ENCODE measurements at regions not wholly inside any gene's neighbourhood (a gene's known extent, or its start where the extent isn't known, plus 50 kb on each side); places are given as distances from the start of the nearest gene placed in this dataset.
"Not testable (repeated sequence)": the region's sequence is repeated elsewhere in the genome, so short reads cannot be mapped to it uniquely, and the experiment has no call there.

- peak in 1 of 3 donors; percentile 7 for DNase-seq (ENCODE audit: low read depth in 2 of 3, low spot score in 2 of 3)
Measured at GRCh38 chr10:8332730-8333111, 278.2 kb downstream of the GATA3 start.

- no peak for DNase-seq (ENCODE audit: low read depth in 2 of 3, low spot score in 2 of 3)
Measured at GRCh38 chr10:8334631-8335030, 280.1 kb downstream of the GATA3 start.

GRCh38 chr10:8336629-8337331, 282.3 kb downstream of the GATA3 start:
- no peak for DNase-seq (ENCODE audit: low read depth in 2 of 3, low spot score in 2 of 3)

GRCh38 chr10:8337332-8337651, 282.8 kb downstream of the GATA3 start:
- DNase-seq (ENCODE audit: low read depth in 2 of 3, low spot score in 2 of 3): no peak

GRCh38 chr10:8338177-8338766, 283.8 kb downstream of the GATA3 start:
- DNase-seq (ENCODE audit: low read depth in 2 of 3, low spot score in 2 of 3): no peak

GRCh38 chr10:8344756-8345155, 290.3 kb downstream of the GATA3 start:
- DNase-seq (ENCODE audit: low read depth in 2 of 3, low spot score in 2 of 3): no peak

GRCh38 chr10:8346861-8347260, 292.4 kb downstream of the GATA3 start:
- no peak for DNase-seq (ENCODE audit: low read depth in 2 of 3, low spot score in 2 of 3)

GRCh38 chr10:8347614-8348013, 293.1 kb downstream of the GATA3 start:
- DNase-seq (ENCODE audit: low read depth in 2 of 3, low spot score in 2 of 3): not testable (repeated sequence)

GRCh38 chr10:8349610-8350249, 295.2 kb downstream of the GATA3 start:
- no peak for DNase-seq (ENCODE audit: low read depth in 2 of 3, low spot score in 2 of 3)

GRCh38 chr10:8350250-8350967, 295.9 kb downstream of the GATA3 start:
- DNase-seq (ENCODE audit: low read depth in 2 of 3, low spot score in 2 of 3): no peak

- no peak for DNase-seq (ENCODE audit: low read depth in 2 of 3, low spot score in 2 of 3)
Measured at GRCh38 chr10:8352171-8353075, 297.9 kb downstream of the GATA3 start.

GRCh38 chr10:8356283-8356682, 301.8 kb downstream of the GATA3 start:
- no peak for DNase-seq (ENCODE audit: low read depth in 2 of 3, low spot score in 2 of 3)

- no peak for DNase-seq (ENCODE audit: low read depth in 2 of 3, low spot score in 2 of 3)
Measured at GRCh38 chr10:8359467-8359866, 305.0 kb downstream of the GATA3 start.

GRCh38 chr10:8360365-8360764, 305.9 kb downstream of the GATA3 start:
- DNase-seq (ENCODE audit: low read depth in 2 of 3, low spot score in 2 of 3): no peak

- no peak for DNase-seq (ENCODE audit: low read depth in 2 of 3, low spot score in 2 of 3)
Measured at GRCh38 chr10:8360814-8361509, 306.5 kb downstream of the GATA3 start.

- DNase-seq (ENCODE audit: low read depth in 2 of 3, low spot score in 2 of 3): no peak
Measured at GRCh38 chr10:8361510-8361844, 307.0 kb downstream of the GATA3 start.

GRCh38 chr10:8365935-8366911, 311.7 kb downstream of the GATA3 start:
- peak; percentile 22 to 36 (median 24) for DNase-seq (ENCODE audit: low read depth in 2 of 3, low spot score in 2 of 3)

- not testable (repeated sequence) for DNase-seq (ENCODE audit: low read depth in 2 of 3, low spot score in 2 of 3)
Measured at GRCh38 chr10:8367672-8368411, 313.4 kb downstream of the GATA3 start.

All from hematopoietic multipotent progenitor cell (in vitro differentiated cells).